HG02981 (cell line): ENCODE measurements at regions not wholly inside any gene's neighbourhood (a gene's known extent, or its start where the extent isn't known, plus 50 kb on each side); places are given as distances from the start of the nearest gene placed in this dataset.
"Not testable (repeated sequence)": the region's sequence is repeated elsewhere in the genome, so short reads cannot be mapped to it uniquely, and the experiment has no call there.

Experiments
- ATAC-seq: cut with Tn5 transposase; IDR thresholded peaks from one replicate; pipeline ENCODE4 v1.9.1; 2021; ENCODE audit warnings: mild to moderate bottlenecking, moderate library complexity; ENCODE audit not compliant: unreplicated experiment

DNA sequence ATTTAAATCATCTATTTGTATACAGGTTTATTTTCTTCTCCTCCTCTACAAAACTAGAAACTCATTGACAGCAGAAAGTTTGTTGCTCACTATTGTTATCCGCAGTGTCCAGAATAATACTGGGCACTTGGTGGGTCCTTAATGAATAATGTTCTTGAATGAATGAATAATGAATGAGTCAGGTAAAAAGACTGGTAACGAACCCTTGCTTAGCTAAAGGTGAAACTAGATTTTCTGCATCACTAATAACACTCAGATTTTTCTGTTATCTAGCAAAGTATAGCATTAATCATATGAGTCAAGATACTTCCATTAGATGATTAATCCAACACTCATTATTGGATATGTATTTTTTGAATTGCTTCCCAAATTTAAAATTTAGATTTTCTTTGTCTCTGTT is 953.2 kb downstream of the SORCS3 start:
- ATAC-seq, result no peak

- no peak for ATAC-seq
Observed at GRCh38 chr10:105592468-105592867, 951.4 kb downstream of the SORCS3 start.

- ATAC-seq, result no peak
Observed at GRCh38 chr10:105586451-105587098, 945.5 kb downstream of the SORCS3 start.

- ATAC-seq, result no peak
Observed at GRCh38 chr10:105585753-105586152, 944.7 kb downstream of the SORCS3 start.

GRCh38 chr10:105585171-105585570 is 944.1 kb downstream of the SORCS3 start:
- no peak for ATAC-seq

DNA sequence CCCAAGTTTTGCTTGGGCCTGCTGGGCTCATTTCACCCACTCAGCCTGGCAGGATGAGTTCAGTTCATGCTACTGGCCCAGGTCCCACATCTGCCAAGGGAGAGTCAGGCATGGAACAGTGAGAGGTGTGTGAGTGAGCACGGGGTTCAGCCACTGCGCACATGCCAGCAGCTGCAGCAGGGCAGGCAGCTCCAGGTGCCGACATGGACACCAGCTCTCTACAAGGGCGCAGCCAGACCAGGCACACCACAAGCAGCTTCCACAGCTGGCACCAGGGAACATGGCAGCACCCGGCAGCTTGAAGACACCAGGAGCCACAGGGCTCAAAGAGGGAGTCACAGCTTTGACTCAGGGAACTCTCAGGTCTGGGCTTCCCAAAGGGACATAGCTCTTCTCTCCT is 938.0 kb downstream of the SORCS3 start:
- ATAC-seq, result no peak

DNA sequence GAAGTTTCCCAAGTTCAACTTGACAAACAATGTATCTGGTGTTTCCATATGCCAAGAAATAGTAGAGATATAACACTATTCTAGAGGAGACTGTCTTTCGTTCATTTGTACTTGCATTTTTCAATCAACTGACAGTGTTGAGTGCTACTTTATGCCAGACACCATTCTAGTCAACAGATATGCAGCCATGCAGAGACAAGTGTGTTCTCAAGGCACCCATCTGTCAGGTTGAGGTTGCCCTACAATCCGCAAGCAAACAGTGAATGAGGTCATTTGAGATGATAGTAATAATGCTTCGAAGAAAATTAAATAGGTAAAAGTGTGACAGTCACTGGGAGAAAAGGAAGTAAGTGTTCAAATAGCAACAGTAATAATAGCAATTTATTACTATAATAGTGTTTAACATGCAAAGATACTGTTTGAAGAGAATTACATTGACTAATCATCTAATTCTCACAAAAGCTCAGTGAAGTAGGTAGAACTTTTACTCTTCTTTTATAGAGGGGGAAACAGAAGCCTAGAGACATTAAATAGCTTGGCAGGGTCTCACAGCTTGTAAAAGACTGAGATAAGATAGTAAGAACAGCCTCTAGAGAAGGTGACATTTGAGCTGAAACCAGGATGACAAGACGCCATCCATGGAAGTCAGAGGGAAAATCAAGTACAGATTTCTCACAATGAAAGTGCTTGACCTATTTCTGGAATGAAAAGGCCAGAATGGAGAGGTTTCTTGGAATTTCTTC is 936.9 kb downstream of the SORCS3 start:
- no peak for ATAC-seq

DNA sequence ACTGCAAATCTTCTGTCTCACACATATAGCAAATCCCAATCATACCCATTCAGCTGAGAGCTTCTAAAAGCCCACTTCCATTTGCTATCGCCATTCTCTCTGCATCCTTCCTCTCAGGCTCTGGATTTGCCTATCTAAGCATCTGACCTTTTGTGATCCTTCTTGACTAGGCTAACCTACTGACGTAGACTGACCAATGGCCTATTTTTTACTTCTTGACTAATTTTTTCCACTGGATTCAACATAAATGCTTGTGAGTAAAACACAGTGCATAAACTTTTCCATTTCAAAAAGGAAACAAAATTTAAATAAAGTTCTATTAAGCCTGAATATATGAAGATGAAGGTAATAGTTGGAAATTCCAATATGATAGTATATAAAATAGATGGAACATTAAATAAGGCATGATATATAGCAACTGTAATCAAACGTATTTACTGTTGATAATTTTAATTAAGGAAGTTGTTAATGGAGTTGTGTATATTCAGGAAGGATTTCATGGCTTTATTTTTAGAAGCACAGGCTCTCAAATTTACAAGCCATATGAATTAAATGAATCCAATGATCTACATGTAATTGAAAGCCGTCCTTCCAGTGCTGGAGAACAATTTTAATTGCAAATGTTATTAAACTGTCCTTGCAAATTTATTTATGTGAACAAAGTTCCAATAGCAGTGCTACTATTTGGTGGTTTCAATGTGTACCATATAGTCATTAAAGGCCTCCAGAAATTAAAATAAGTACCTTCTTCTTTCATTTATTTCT is 918.4 kb downstream of the SORCS3 start:
- ATAC-seq, result no peak

- not testable (repeated sequence) for ATAC-seq
Observed at GRCh38 chr10:105550453-105550852, 909.4 kb downstream of the SORCS3 start.

- no peak for ATAC-seq
Observed at GRCh38 chr10:105549731-105550130, 908.6 kb downstream of the SORCS3 start.

GRCh38 chr10:105545101-105545500 is 904.0 kb downstream of the SORCS3 start:
- ATAC-seq, result no peak

DNA sequence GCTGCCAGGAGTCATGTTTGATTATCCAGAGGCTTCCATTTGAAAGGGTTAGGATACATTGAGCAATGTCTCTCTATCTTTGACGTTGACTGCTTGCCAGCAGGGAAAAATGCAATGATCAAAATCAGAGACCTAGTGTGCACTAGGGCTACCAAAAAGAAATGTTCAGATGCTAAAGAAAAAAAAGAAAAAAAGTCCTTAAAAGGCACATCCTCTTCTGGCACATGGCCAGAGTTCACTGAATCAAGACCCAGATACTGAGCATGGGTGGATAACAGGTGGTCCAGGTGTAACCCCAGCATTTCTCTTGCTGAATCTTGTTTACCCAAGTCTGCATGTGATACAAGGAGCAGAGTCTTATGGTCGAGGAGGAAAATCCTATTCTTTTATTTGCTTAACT is 899.3 kb downstream of the SORCS3 start:
- ATAC-seq, result no peak

DNA sequence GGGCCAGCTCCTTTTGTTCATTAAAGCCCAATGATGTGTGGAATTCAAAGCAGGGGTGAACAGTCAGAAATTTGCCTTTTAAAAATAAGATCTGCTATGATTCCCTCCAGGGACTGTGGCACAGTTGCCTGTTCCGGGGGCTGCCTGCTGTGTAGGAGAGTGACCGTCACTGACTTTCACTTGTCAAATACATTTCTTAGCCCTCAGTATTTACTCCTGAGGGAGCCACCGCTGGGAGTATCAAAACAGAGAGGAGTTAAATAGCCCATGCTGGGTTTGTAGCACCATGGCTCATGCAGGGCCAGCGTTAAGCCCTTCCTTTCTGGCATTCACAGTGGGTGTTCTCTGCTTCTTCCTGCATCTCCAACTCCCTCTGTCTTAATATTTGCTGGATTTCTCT is 897.8 kb downstream of the SORCS3 start:
- ATAC-seq, result no peak

- ATAC-seq, result no peak
Observed at GRCh38 chr10:105535478-105535877, 894.4 kb downstream of the SORCS3 start.

- no peak for ATAC-seq
Observed at GRCh38 chr10:105534086-105534485, 893.0 kb downstream of the SORCS3 start.

GRCh38 chr10:105516511-105516910 is 875.4 kb downstream of the SORCS3 start:
- no peak for ATAC-seq

- no peak for ATAC-seq
Observed at GRCh38 chr10:105514106-105514505, 873.0 kb downstream of the SORCS3 start.

GRCh38 chr10:105509517-105509916 is 868.4 kb downstream of the SORCS3 start:
- ATAC-seq, result no peak

DNA sequence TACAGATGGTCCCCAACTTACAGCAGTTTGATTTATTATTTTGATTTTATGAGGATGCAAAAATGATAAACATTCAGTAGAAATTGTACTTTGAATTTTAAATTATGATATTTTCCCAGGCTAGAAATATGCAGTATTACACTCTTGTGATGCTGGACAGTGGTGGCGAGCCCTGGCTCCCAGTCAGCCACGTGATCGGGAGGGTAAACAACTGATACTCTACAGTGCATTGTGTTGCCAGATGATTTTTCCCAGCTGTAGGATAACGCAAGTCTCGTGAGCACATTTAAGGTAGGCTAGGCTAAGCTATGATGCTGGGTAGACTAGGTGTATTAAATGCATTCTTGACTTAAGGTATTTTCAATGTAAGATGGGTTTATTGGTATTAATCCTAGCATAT is 865.2 kb downstream of the SORCS3 start:
- ATAC-seq, result no peak

DNA sequence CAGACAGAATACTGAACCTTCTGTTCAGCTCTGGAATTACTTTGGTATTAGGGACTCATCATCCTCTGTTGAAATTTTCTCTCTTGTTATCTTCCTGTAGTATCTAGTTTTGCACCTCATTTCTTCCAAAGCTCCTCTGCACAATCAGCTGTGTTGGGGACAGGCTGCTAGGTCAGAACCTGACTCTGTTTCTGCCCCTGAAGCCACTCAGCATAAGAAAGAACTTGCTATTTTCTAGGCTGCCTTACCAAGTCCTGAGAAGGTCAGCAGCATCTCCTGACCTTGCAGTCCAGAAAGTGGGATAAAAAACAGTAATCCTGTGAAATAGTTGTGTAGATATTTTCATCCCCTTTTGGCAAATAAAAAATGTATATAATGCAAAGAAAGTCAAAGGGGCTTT is 862.6 kb downstream of the SORCS3 start:
- ATAC-seq, result no peak

DNA sequence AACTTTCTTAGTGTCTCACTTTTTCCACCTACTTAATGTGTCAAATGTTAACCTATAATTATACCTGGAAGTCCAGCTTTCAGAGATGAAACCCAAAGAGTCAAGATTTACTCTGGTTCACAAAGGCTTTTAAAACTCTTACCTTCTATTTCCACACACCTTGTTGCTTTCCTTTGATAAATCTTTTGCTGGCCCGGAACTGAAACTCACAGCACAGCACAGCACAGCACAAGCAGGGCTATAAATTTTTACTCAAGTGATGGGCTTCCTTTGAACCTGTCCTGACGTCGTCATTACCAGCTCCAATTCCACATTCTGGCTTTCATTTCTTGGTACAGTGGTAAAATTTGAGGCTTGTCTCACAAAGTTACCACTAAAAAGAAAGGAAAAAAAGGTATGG is 861.0 kb downstream of the SORCS3 start:
- ATAC-seq, result no peak

DNA sequence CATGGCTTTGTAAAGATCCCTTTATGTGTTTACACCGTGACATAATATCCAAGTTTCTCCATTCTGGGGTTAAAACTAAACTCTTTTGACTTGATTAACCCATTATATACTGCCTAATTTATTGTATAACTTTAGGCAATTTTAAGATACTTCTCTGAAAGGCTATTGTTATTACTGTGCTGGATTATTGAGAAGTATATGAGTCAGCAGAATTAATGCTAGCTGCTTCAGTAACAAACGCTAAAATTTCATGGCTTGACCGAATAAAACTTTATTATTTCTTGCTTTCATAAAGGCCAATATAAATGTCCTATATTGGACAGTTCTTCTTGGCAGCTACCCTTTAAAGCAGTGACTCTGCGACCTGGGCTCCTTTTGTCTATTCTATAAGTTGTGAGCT is 853.9 kb downstream of the SORCS3 start:
- no peak for ATAC-seq
